Ectodermal cell (in vitro differentiated cells): ENCODE measurements at regions not wholly inside any gene's neighbourhood (a gene's known extent, or its start where the extent isn't known, plus 50 kb on each side); places are given as distances from the start of the nearest gene placed in this dataset.

Source experiments
- H3K27ac ChIP-seq: 2 replicates; pipeline ENCODE4 v1.7.0; 2013; ENCODE audit warnings: mild to moderate bottlenecking, low read depth, low read length; ENCODE audit not compliant: insufficient read depth, poor library complexity, severe bottlenecking
- H3K27me3 ChIP-seq: 2 replicates; pipeline ENCODE4 v1.7.0; 2013; ENCODE audit warnings: mild to moderate bottlenecking, low read length; ENCODE audit not compliant: insufficient read depth, control insufficient read depth, poor library complexity, severe bottlenecking
- H3K36me3 ChIP-seq: one replicate; pipeline ENCODE4 v1.7.0; 2013; ENCODE audit warnings: low read length; ENCODE audit not compliant: control insufficient read depth, insufficient read depth
- H3K4me1 ChIP-seq: one replicate; pipeline ENCODE4 v1.7.0; 2013; ENCODE audit warnings: low read length; ENCODE audit not compliant: control insufficient read depth, insufficient read depth
- H3K4me3 ChIP-seq: 2 replicates; pipeline ENCODE4 v1.7.0; 2013; ENCODE audit warnings: low read depth, low read length, control low read depth; ENCODE audit not compliant: insufficient read depth
- H3K9me3 ChIP-seq: 2 replicates; pipeline ENCODE4 v1.7.0; 2013; ENCODE audit warnings: mild to moderate bottlenecking, low read length, moderate library complexity; ENCODE audit not compliant: control insufficient read depth
- WGBS, 2 experiments: methylation state at CpG; one replicate each; pipeline ENCODE4 v1.1.7; 2013; ENCODE audit warnings: missing lambda C conversion rate in 2 of 2; 5-methylcytosine and 5-hydroxymethylcytosine counted together

DNA sequence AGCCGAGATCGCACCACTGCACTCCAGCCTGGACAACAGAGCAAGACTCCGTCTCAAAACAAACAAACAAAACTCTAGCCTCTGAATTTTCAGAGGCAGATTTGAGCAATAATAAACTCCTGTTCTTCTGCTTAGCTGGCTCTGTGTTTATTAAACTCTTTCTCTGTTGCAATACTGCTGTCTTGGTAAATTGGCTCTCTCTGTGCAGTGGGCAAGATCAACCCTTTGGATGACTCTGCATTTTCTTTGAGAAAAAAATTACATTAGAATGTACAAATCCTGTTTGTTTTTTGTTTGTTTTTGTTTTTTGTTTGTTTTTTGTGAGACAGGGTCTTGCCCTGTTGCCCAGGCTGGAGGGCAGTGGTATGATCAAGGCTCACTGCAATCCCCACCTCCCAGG, 75.8 kb upstream of the RPH3AL start:
- Histone ChIP-seq H3K27me3 (no peaks in the 10 kb centered on the region), H3K9me3 (no peaks in the 10 kb centered on the region), H3K36me3 (no peaks in the 10 kb centered on the region), H3K4me3 (no peak overlapping the region), H3K27ac (no peak overlapping the region), H3K4me1 (peaks cover 1% of the 10 kb centered on the region)
- WGBS, 2 experiments: 78 to 79% methylated on average over 3 of the region's 3 CpGs

- H3K4me3 ChIP-seq: no peak overlapping the region
- 81% methylated on average over 3 of the region's 3 CpGs for WGBS, 2 experiments
- no peaks in the 10 kb centered on the region for H3K9me3 ChIP-seq
- peaks cover 4% of the 10 kb centered on the region for H3K4me1 ChIP-seq
- H3K27me3 ChIP-seq: no peaks in the 10 kb centered on the region
- no peaks in the 10 kb centered on the region for H3K36me3 ChIP-seq
- H3K27ac ChIP-seq: no peak overlapping the region
Measured at GRCh38 chr17:427891-428290, 75.3 kb upstream of the RPH3AL start.

DNA sequence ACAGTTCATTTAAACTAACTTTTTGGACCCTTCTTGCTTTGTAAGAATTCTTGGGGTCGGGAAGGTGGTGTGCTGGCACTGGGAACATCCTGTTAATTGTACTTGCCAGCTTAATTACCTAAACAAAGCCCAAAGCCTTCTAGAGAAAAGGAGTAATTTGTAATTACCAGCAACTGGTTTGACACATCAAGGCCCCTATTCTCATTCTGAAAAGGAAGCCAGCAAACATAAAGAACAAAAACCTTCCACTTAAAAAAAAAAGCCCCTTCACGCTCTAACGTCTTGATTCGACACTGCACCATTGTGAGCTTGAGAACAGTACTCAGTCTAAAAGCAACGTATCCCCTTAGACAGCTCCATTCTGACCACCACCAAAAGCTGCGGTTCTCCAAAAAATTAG, 74.7 kb upstream of the RPH3AL start:
- no peaks in the 10 kb centered on the region for H3K27me3 ChIP-seq
- peaks cover 8% of the 10 kb centered on the region for H3K4me1 ChIP-seq
- no peaks in the 10 kb centered on the region for H3K36me3 ChIP-seq
- 15 to 19% methylated on average over 5 to 6 of the region's 6 CpGs for WGBS, 2 experiments
- H3K27ac ChIP-seq: no peak overlapping the region
- no peak overlapping the region for H3K4me3 ChIP-seq
- H3K9me3 ChIP-seq: no peaks in the 10 kb centered on the region

DNA sequence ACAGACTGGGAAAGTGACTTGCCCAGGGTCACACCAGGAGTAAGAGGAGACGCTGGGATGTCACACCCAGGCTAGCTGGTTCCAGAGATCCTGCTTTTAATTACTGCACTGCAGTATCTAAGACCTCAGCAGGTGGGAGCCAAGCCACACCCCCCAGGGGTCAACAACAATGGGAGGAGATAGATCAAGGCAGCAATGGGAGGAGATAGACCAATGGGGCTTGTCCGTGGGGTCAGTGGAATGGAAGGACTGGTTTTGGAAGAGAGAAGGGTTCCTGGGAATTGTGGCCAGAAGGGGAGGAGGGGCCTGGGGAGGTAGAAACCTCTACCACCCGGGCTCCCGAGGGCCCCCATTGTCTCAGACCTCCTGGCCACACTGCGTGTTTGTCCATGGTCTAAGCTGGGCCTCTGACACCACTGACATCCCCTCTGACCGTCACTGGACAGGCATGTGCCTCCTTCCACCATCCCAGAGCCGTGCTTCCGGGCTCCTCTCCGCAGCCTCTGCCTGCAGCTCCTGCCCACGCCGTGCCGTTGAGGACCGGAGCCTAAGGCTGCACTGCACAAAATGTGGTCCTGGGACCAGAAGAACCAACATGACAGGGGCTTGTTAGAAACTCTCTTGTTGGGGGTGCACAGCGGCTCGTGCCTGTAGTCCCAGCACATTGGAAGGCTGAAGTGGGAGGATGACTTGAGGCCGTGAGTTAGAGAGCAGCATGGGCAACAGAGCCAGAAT, 69.8 kb upstream of the RPH3AL start:
- Histone ChIP-seq H3K27me3 (no peaks in the 10 kb centered on the region), H3K36me3 (no peaks in the 10 kb centered on the region), H3K27ac (no peak overlapping the region), H3K9me3 (no peaks in the 10 kb centered on the region), H3K4me1 (peaks cover 8% of the 10 kb centered on the region), H3K4me3 (no peak overlapping the region)
- 77 to 82% methylated on average over 16 of the region's 16 CpGs for WGBS, 2 experiments

- no peak overlapping the region for H3K4me3 ChIP-seq
Measured at GRCh38 chr17:420479-421175, 68.0 kb upstream of the RPH3AL start.

GRCh38 chr17:419073-419735, 66.6 kb upstream of the RPH3AL start:
- H3K4me1 ChIP-seq: peaks cover 8% of the 10 kb centered on the region
- H3K9me3 ChIP-seq: no peaks in the 10 kb centered on the region
- WGBS, 2 experiments: 95% methylated on average over 13 of the region's 13 CpGs
- H3K27me3 ChIP-seq: no peaks in the 10 kb centered on the region
- no peak overlapping the region for H3K4me3 ChIP-seq
- peaks cover 3% of the 10 kb centered on the region for H3K36me3 ChIP-seq
- no peak overlapping the region for H3K27ac ChIP-seq

More at GRCh38 chr17:420479-421175, 68.0 kb upstream of the RPH3AL start:
- Histone ChIP-seq H3K27me3 (no peaks in the 10 kb centered on the region), H3K36me3 (no peaks in the 10 kb centered on the region), H3K9me3 (no peaks in the 10 kb centered on the region), H3K4me1 (peaks cover 8% of the 10 kb centered on the region), H3K27ac (no peak overlapping the region)
- WGBS, 2 experiments: 95 to 96% methylated on average over 15 of the region's 15 CpGs

GRCh38 chr17:418421-418751, 65.8 kb upstream of the RPH3AL start:
- 90 to 95% methylated on average over 8 of the region's 8 CpGs for WGBS, 2 experiments
- Histone ChIP-seq H3K27ac (no peak overlapping the region), H3K4me1 (peaks cover 7% of the 10 kb centered on the region), H3K4me3 (no peak overlapping the region), H3K27me3 (no peaks in the 10 kb centered on the region), H3K36me3 (peaks cover 7% of the 10 kb centered on the region), H3K9me3 (no peaks in the 10 kb centered on the region)

DNA sequence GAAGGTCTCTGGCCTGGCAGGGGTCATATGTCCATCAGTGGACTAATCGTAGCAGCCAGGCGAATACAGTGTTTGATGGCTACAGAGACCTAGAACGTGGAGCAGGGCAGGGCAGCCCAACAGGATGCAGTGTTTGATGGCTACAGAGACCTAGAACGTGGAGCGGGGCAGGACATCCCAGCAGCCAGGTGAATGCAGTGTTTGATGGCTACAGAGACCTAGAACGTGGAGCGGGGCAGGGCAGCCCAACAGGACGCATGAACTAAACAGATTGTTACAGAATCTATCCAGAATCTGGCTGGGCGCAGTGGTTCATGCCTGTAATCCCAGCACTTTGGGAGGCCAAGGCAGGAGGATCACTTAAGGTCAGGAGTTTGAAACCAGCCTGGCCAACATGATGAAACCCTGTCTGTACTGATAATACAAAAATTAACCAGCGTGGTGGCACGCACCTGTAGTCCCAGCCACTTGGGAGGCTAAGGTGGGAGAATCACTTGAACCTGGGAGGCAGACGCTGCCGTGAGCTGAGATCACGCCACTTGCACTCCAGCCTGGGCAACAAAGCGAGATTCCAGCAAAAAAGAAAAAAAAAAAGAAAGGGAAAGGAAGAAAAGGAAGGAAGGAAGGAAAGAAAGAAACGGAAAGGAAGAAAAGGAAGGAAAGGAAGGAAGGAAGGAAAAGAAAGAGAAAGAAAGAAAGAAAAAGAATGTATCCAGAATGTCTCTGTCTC, 65.2 kb upstream of the RPH3AL start:
- WGBS, 2 experiments: 93 to 96% methylated on average over 16 of the region's 16 CpGs
- H3K27me3 ChIP-seq: no peaks in the 10 kb centered on the region
- no peak overlapping the region for H3K4me3 ChIP-seq
- no peak overlapping the region for H3K27ac ChIP-seq
- H3K9me3 ChIP-seq: no peaks in the 10 kb centered on the region
- H3K4me1 ChIP-seq: peaks cover 5% of the 10 kb centered on the region
- H3K36me3 ChIP-seq: peaks cover 7% of the 10 kb centered on the region

- Histone ChIP-seq H3K4me1 (no peaks in the 10 kb centered on the region), H3K36me3 (peaks cover 7% of the 10 kb centered on the region), H3K4me3 (no peak overlapping the region), H3K27me3 (no peaks in the 10 kb centered on the region), H3K9me3 (no peaks in the 10 kb centered on the region), H3K27ac (no peak overlapping the region)
- WGBS, 2 experiments: 91 to 92% methylated on average over 23 of the region's 23 CpGs
Measured at GRCh38 chr17:416293-417206, 63.9 kb upstream of the RPH3AL start.
